Activated CD4-positive, CD25-positive, alpha-beta regulatory T cell treated with anti-CD3 and anti-CD28 coated beads, Interleukin-2, amount 50 U/mL, for 16 hours (primary cell): ENCODE measurements at regions not wholly inside any gene's neighbourhood (a gene's known extent, or its start where the extent isn't known, plus 50 kb on each side); places are given as distances from the start of the nearest gene placed in this dataset.
"Not testable (repeated sequence)": the region's sequence is repeated elsewhere in the genome, so short reads cannot be mapped to it uniquely, and the experiment has no call there.

Source experiments
- DNase-seq: peaks from one replicate; pipeline ENCODE4 v3.0.0-alpha.2; 2020; ENCODE audit warnings: low read depth, low spot score

GRCh38 chr3:102036017-102036416, 186.7 kb downstream of the NFKBIZ start:
- DNase-seq, result no peak

DNA sequence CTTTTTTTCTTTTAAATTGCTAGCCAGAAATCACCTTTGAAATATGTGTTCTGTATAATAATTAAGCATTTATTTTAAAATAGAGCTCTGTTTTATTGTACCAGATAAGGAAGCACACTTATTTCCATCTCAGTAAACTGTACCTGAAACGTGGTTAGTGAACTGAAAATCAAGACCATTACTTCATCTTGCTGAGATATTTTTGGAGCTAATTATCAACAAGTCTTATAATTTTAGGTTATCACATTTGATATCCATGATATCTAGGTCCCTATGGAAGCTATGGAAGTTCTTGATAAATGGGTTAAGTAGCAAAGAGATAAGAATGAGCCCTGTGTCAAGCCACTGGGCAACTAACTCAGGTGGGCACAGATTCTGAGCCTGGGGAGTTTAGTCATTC, 187.2 kb downstream of the NFKBIZ start:
- DNase-seq, result no peak

DNA sequence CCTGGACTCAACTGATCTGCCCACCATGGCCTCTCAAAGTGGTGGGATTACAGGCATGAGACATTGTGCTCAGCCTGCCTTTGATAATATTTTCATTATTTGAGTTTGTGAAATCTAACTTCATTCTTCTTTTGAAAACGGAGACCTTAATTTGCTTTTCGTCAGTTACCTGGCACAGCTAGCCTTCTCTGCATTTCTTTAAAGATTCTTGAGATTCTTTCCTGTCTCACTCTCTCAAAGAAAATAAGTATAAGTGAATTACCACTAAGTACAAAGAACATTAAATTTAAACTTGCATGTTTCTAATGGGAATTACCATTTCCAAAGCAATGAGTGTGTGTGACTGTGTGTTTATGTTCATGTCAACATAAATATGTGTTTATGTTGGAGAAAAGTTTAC, 187.9 kb downstream of the NFKBIZ start:
- DNase-seq, result no peak

- no peak for DNase-seq
Observed at GRCh38 chr3:102037791-102038190, 188.5 kb downstream of the NFKBIZ start.

GRCh38 chr3:102038477-102039142, 189.3 kb downstream of the NFKBIZ start:
- DNase-seq, result no peak

GRCh38 chr3:102040144-102040543, 190.8 kb downstream of the NFKBIZ start:
- DNase-seq, result not testable (repeated sequence)

DNA sequence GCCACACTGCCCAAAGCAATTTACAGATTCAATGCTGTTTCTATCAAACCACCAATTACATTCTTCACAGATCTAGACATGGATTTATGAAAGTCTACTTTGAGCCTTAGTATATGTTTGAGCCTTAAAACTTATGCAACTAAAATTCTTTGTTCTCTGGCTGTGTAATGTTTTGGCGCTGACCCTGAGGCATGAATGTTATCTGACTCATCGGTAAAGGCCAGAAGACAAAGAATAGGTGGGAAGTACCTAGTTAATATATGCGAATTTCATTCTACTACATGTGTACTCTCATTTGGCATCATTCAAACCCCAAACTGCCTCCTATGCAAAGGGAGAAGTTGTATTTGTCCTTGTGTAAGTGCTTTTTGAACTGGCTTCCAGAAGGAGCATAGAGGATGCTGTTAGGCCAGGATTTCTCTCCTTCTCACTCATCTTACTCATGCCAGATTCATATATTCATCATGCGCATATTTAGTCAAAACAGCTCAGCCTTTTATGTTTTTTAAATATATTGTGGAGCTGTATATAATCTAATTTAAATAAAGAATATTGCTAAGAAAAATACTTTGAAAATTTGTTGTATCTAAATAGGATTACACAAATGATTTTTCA, 204.2 kb downstream of the NFKBIZ start:
- no peak for DNase-seq

DNA sequence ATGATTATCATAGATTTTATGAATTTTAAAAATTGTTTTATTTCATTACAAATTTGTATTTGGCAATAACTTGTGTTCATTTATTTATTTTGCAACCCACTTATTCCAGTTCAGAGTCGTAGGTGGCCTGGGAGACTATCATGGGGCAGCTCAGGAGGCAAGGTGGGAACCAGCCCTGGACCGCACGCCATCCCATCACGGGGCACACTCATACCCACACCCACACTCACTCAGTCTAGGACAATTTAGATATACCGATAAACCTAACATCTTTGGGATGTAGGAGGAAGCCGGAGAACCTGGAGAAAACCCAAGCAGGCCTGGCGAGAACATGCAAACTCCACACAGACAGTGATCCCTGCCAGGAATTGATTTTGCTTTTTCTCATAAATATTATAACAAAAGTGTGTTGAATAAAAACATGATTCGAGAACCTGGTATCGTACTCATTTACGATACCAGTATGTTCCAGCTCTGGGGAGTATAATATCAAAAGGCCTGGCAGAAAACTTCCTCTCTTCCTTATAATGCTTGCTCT, 205.3 kb downstream of the NFKBIZ start:
- DNase-seq, result no peak

DNA sequence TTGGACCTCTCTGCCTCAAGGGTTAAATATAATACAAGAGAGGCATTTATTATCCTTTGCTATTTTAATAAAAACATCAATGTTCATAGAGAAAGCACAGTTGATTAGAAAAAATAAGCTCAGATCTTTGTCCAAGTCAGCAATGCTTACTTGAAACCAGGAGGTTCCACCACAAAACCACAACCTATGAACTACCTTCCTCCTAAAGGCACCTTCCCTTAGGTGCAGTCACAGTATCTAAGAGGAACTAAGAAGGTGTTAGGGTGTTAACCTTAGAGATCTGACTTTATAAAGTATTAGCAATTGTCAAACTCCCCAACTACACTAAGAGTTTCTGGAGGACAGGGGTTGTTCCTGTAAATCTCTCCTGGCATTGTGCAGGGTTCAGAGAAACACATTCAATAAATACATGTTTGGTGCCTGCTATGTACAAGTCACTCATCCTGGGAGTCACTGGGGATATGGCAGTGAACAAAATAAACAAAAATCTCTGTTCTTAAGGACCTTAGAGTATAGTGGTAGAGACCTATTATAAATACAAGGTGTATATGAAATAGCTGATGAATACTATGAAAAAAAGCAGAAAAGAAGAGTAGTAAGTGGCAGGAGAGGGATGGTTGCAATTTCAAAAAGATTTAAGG, 208.6 kb downstream of the NFKBIZ start:
- DNase-seq, result no peak

- DNase-seq, result no peak
Observed at GRCh38 chr3:102059145-102059943, 210.0 kb downstream of the NFKBIZ start.

DNA sequence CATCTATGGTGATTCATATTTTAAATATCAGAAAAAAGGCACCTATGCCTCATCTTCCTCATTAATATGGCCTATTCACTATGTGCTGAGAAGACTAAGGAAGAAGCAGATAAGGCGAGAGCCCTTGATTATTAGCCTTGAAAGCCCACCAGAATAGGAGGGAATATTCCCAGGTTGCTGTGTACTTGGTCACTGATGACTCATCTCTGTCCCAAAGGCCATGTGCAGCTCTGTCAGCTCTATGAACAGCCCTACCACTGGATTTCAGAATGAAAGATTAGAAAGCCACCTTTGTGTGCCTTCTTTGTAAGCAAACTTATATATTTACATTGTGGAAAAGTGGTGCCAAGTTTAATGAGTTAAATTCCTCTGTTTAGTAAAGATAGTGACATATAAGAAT, 211.5 kb downstream of the NFKBIZ start:
- no peak for DNase-seq

GRCh38 chr3:102063572-102063971, 214.3 kb downstream of the NFKBIZ start:
- DNase-seq, result no peak

- DNase-seq, result no peak
Observed at GRCh38 chr3:102066470-102066869, 217.2 kb downstream of the NFKBIZ start.

GRCh38 chr3:102068327-102068726, 219.0 kb downstream of the NFKBIZ start:
- no peak for DNase-seq

DNA sequence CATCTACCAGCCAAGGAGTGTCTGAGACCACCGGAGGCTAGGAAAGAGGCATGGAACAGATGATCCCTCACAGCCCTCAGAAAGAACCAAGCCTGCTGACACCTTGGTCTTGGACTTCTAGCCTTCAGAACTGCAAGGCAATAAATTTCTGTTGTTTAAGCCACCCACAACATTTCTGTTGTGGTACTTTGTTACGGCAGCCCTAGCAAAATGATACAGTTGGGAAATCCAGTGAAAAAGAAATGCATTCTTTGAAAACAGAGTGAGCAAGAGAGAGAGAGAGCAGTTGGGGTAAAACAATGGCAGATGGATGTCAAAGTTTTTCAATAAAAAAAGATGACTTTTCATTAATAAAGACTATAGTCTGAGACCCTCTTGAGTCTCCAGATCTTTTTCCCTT, 219.4 kb downstream of the NFKBIZ start:
- DNase-seq, result no peak

- DNase-seq, result no peak
Observed at GRCh38 chr3:102069211-102069662, 219.9 kb downstream of the NFKBIZ start.

- DNase-seq, result no peak
Observed at GRCh38 chr3:102074946-102075345, 225.6 kb downstream of the NFKBIZ start.

DNA sequence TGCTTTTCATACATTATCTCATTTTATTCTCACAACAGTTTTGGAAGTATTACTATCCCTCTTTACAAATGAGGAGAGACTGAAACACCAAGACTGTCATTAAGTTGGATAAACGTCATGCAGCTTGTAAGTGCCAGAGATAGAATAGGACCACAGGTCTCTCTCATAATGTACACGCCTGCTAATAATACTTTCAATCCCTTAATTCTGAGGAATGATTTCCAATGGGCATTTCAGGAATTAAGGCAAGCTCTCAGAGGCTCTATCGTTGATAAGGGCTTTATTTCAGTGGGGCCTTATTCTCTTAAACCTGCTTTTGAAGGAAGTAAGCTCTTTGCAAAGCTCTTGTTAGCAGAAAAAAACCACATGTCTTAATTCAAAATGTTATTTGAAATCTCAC, 229.1 kb downstream of the NFKBIZ start:
- DNase-seq, result no peak

GRCh38 chr3:102078854-102079808, 229.8 kb downstream of the NFKBIZ start:
- DNase-seq, result no peak

- no peak for DNase-seq
Observed at GRCh38 chr3:102079809-102080197, 230.5 kb downstream of the NFKBIZ start.
